Mesendoderm (in vitro differentiated cells): ENCODE measurements at regions not wholly inside any gene's neighbourhood (a gene's known extent, or its start where the extent isn't known, plus 50 kb on each side); places are given as distances from the start of the nearest gene placed in this dataset.
A peak's percentile ranks its signal among the peaks of the same experiment; 100 is the strongest.

Experiments
- DNase-seq: peaks from one replicate; pipeline ENCODE4 v3.0.0; 2013
- H2AK5ac ChIP-seq: 2 replicates; pipeline ENCODE4 v1.6.1; 2013; ENCODE audit warnings: low read length, inconsistent platforms
- H2BK120ac ChIP-seq: 2 replicates; pipeline ENCODE4 v1.6.1; 2013; ENCODE audit warnings: low read depth, mild to moderate bottlenecking, low read length, moderate library complexity, mixed read lengths
- H2BK15ac ChIP-seq: replicated peaks from 2 replicates; pipeline ENCODE4 v1.6.1; 2013; ENCODE audit warnings: low read depth, mild to moderate bottlenecking, moderate library complexity
- H2BK5ac ChIP-seq: 2 replicates; pipeline ENCODE4 v1.6.1; 2013; ENCODE audit warnings: low read length, inconsistent platforms
- H3K18ac ChIP-seq: 2 replicates; pipeline ENCODE4 v1.6.1; 2013; ENCODE audit warnings: mild to moderate bottlenecking, low read length, mixed read lengths
- H3K23ac ChIP-seq: one replicate; pipeline ENCODE4 v1.6.1; 2013; ENCODE audit warnings: low read length
- H3K27ac ChIP-seq: 2 replicates; pipeline ENCODE4 v1.5.1; 2013; ENCODE audit warnings: low read depth, mild to moderate bottlenecking, inconsistent platforms, low read length, moderate library complexity
- H3K27me3 ChIP-seq: 2 replicates; pipeline ENCODE4 v1.6.1; 2013; ENCODE audit warnings: low read length, control low read depth, mild to moderate bottlenecking, inconsistent platforms; ENCODE audit not compliant: insufficient read depth, poor library complexity
- H3K36me3 ChIP-seq: 2 replicates; pipeline ENCODE4 v1.6.1; 2013; ENCODE audit warnings: low read length, inconsistent platforms; ENCODE audit not compliant: control insufficient read depth, insufficient read depth
- H3K4ac ChIP-seq: one replicate; pipeline ENCODE4 v1.6.1; 2013; ENCODE audit warnings: low read depth, mild to moderate bottlenecking, low read length, moderate library complexity
- H3K4me1 ChIP-seq: 2 replicates; pipeline ENCODE4 v1.6.1; 2013; ENCODE audit warnings: low read depth, low read length, inconsistent platforms; ENCODE audit not compliant: control insufficient read depth
- H3K4me2 ChIP-seq: 2 replicates; pipeline ENCODE4 v1.6.1; 2013; ENCODE audit warnings: low read length
- H3K4me3 ChIP-seq: 2 replicates; pipeline ENCODE4 v1.5.1; 2013; ENCODE audit warnings: mild to moderate bottlenecking, low read length
- H3K56ac ChIP-seq: one replicate; pipeline ENCODE4 v1.6.1; 2013; ENCODE audit warnings: low read length
- H3K79me1 ChIP-seq: 2 replicates; pipeline ENCODE4 v1.6.1; 2013; ENCODE audit warnings: low read length, inconsistent platforms
- H3K79me2 ChIP-seq: 2 replicates; pipeline ENCODE4 v1.6.1; 2013; ENCODE audit warnings: mild to moderate bottlenecking, low read length; ENCODE audit not compliant: control insufficient read depth, insufficient read depth
- H3K9ac ChIP-seq: 2 replicates; pipeline ENCODE4 v1.6.1; 2013; ENCODE audit warnings: low read length, inconsistent platforms
- H4K5ac ChIP-seq: one replicate; pipeline ENCODE4 v1.6.1; 2013; ENCODE audit warnings: low read length
- H4K8ac ChIP-seq: one replicate; pipeline ENCODE4 v1.6.1; 2013; ENCODE audit warnings: low read depth, mild to moderate bottlenecking, control low read depth, low read length, moderate library complexity
- WGBS: extraction: QIAGEN DNeasy Blood & Tissue Kit; methylation state at CpG from one replicate; pipeline ENCODE4 v1.1.7; 2013; ENCODE audit warnings: low lambda C conversion rate, missing lambda C conversion rate; ENCODE audit not compliant: insufficient coverage; ENCODE audit errors: extremely low coverage; 5-methylcytosine and 5-hydroxymethylcytosine counted together

DNA sequence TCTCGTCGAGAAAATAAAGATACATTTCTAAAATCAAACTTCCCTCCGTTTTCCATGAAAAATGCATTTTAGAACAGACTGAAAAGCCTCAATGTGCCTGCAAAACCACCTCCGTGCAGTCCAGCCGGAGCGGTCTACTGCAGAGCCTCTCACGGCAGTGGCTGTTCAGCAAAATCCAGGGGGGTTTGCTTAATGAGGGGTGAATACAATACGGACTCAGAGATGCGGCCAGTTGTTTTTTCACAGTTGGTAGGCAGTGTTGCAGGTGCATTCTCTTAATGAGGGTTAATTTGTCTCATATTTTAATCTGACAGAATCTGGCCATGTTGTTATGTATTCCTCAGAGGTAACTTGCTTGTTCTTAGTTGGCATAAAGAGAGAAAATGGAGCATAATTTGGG is 223.0 kb downstream of the EBLN2 start:
- no peak for DNase-seq
- Histone ChIP-seq H2AK5ac (no peak overlapping the region), H3K18ac (no peak overlapping the region), H3K4ac (no peak overlapping the region), H3K23ac (no peak overlapping the region), H3K27me3 (no peaks in the 10 kb centered on the region), H2BK15ac (no peak overlapping the region), H3K79me2 (no peaks in the 10 kb centered on the region), H3K27ac (no peak overlapping the region), H4K8ac (no peak overlapping the region), H3K56ac (no peak overlapping the region), H3K9ac (no peak overlapping the region), H3K79me1 (no peaks in the 10 kb centered on the region), H3K4me3 (no peak overlapping the region), H3K4me1 (no peaks in the 10 kb centered on the region), H2BK5ac (no peak overlapping the region), H4K5ac (no peak overlapping the region), H3K4me2 (no peak overlapping the region), H2BK120ac (no peak overlapping the region), H3K36me3 (no peaks in the 10 kb centered on the region)
- WGBS = 100% methylated on average over 3 of the region's 9 CpGs

- Histone ChIP-seq H2BK120ac (no peak overlapping the region), H4K5ac (no peak overlapping the region), H3K27ac (no peak overlapping the region), H2BK15ac (no peak overlapping the region), H3K79me1 (no peaks in the 10 kb centered on the region), H3K4me2 (no peak overlapping the region), H3K56ac (no peak overlapping the region), H3K23ac (no peak overlapping the region), H3K4me1 (no peaks in the 10 kb centered on the region), H2BK5ac (no peak overlapping the region), H3K79me2 (no peaks in the 10 kb centered on the region), H4K8ac (no peak overlapping the region), H2AK5ac (no peak overlapping the region), H3K27me3 (no peaks in the 10 kb centered on the region), H3K4ac (no peak overlapping the region), H3K4me3 (no peak overlapping the region), H3K36me3 (no peaks in the 10 kb centered on the region), H3K9ac (no peak overlapping the region), H3K18ac (no peak overlapping the region)
- no peak for DNase-seq
- WGBS = no CpG with 5 or more reads among the region's 7 CpGs
Measured at GRCh38 chr3:73291541-73291940, 230.1 kb downstream of the EBLN2 start.

DNA sequence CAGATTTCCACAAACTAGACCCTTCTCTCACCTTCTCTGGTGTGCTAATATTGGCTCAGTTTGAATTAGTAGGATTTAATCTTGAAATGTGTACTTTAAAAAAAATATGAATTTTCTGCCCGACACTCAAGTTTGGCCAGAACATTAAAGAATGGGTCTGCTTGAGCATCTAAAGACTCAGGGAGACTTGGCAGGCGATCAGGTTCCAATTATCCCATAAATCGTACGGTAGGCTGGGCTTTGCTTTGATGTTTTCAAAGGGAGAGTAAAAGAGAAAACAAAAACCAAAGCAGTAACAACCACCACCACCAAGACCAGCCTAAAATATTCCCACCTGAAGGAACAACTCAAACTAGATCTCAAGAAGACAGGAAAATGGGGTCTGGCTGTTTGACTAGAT is 230.8 kb downstream of the EBLN2 start:
- Histone ChIP-seq H3K4ac (no peak overlapping the region), H3K23ac (no peak overlapping the region), H2BK5ac (no peak overlapping the region), H3K79me2 (no peaks in the 10 kb centered on the region), H2AK5ac (no peak overlapping the region), H3K27me3 (no peaks in the 10 kb centered on the region), H3K18ac (no peak overlapping the region), H3K56ac (no peak overlapping the region), H3K9ac (no peak overlapping the region), H2BK120ac (no peak overlapping the region), H2BK15ac (no peak overlapping the region), H3K79me1 (no peaks in the 10 kb centered on the region), H3K36me3 (no peaks in the 10 kb centered on the region), H4K5ac (no peak overlapping the region), H3K4me1 (no peaks in the 10 kb centered on the region), H3K27ac (no peak overlapping the region), H3K4me2 (no peak overlapping the region), H3K4me3 (no peak overlapping the region), H4K8ac (no peak overlapping the region)
- no peak for DNase-seq
- WGBS = no CpG with 5 or more reads among the region's 4 CpGs

- WGBS = no CpG with 5 or more reads among the region's 8 CpGs
- Histone ChIP-seq H3K56ac (no peak overlapping the region), H3K4me2 (no peak overlapping the region), H3K18ac (no peak overlapping the region), H3K9ac (no peak overlapping the region), H2AK5ac (no peak overlapping the region), H2BK120ac (no peak overlapping the region), H3K27ac (no peak overlapping the region), H3K27me3 (no peaks in the 10 kb centered on the region), H3K36me3 (no peaks in the 10 kb centered on the region), H3K4me1 (no peaks in the 10 kb centered on the region), H3K79me1 (no peaks in the 10 kb centered on the region), H3K4me3 (no peak overlapping the region), H3K79me2 (no peaks in the 10 kb centered on the region), H2BK5ac (no peak overlapping the region), H2BK15ac (no peak overlapping the region), H4K5ac (no peak overlapping the region), H3K4ac (no peak overlapping the region), H4K8ac (no peak overlapping the region), H3K23ac (no peak overlapping the region)
- peak; percentile 48 for DNase-seq
Measured at GRCh38 chr3:73294537-73294936, 233.1 kb downstream of the EBLN2 start.

- no peak overlapping the region for H3K4me3 ChIP-seq
- 100% methylated on average over 2 of the region's 9 CpGs for WGBS
- H4K8ac ChIP-seq = no peak overlapping the region
- no peaks in the 10 kb centered on the region for H3K79me2 ChIP-seq
- H3K56ac ChIP-seq = no peak overlapping the region
- H3K27ac ChIP-seq = no peak overlapping the region
- H3K23ac ChIP-seq = no peak overlapping the region
- H3K9ac ChIP-seq = no peak overlapping the region
- no peaks in the 10 kb centered on the region for H3K27me3 ChIP-seq
- DNase-seq = no peak
- H3K4me2 ChIP-seq = no peak overlapping the region
- no peak overlapping the region for H2BK5ac ChIP-seq
- no peaks in the 10 kb centered on the region for H3K79me1 ChIP-seq
- H2AK5ac ChIP-seq = no peak overlapping the region
- H3K18ac ChIP-seq = no peak overlapping the region
- H2BK120ac ChIP-seq = no peak overlapping the region
- no peak overlapping the region for H4K5ac ChIP-seq
- H3K36me3 ChIP-seq = no peaks in the 10 kb centered on the region
- H3K4ac ChIP-seq = no peak overlapping the region
- no peak overlapping the region for H2BK15ac ChIP-seq
- no peaks in the 10 kb centered on the region for H3K4me1 ChIP-seq
Measured at GRCh38 chr3:73295876-73296635, 234.6 kb downstream of the EBLN2 start.

DNA sequence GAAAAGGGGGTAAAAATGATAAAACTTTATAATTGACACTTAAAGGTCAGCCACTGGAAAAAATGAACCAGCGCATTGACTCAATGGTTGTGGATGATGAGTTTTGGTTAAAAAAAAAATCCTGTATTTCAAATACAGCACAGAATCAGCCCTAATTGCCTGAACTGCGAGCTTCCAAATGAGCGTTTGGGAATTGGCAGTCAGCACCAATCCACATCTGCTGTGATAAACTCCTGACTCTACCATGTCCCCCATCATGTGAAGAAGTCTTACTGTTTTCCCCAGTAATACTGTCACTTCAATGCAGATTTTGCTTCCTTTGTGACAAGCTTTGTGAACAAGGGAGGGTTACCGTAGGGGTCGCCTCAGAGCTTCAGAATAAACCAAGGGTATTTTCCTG is 235.4 kb downstream of the EBLN2 start:
- DNase-seq = no peak
- H4K5ac ChIP-seq = no peak overlapping the region
- H2AK5ac ChIP-seq = no peak overlapping the region
- H2BK120ac ChIP-seq = no peak overlapping the region
- no peak overlapping the region for H3K4me3 ChIP-seq
- H3K4me2 ChIP-seq = no peak overlapping the region
- H2BK5ac ChIP-seq = no peak overlapping the region
- no peak overlapping the region for H3K27ac ChIP-seq
- no peak overlapping the region for H3K9ac ChIP-seq
- H3K18ac ChIP-seq = no peak overlapping the region
- H3K27me3 ChIP-seq = no peaks in the 10 kb centered on the region
- H3K79me1 ChIP-seq = no peaks in the 10 kb centered on the region
- no peaks in the 10 kb centered on the region for H3K36me3 ChIP-seq
- no peak overlapping the region for H2BK15ac ChIP-seq
- H3K79me2 ChIP-seq = no peaks in the 10 kb centered on the region
- no CpG with 5 or more reads among the region's 5 CpGs for WGBS
- H4K8ac ChIP-seq = no peak overlapping the region
- H3K23ac ChIP-seq = no peak overlapping the region
- no peaks in the 10 kb centered on the region for H3K4me1 ChIP-seq
- H3K56ac ChIP-seq = no peak overlapping the region
- no peak overlapping the region for H3K4ac ChIP-seq
